ENCODE measurements at regions not wholly inside any gene's neighbourhood (a gene's known extent, or its start where the extent isn't known, plus 50 kb on each side); places are given as distances from the start of the nearest gene placed in this dataset.
"Not testable (repeated sequence)": the region's sequence is repeated elsewhere in the genome, so short reads cannot be mapped to it uniquely, and the experiment has no call there.

GRCh38 chr12:58703866-58704265, 216.4 kb downstream of the LRIG3 start:
- no peak for DNase-seq (ENCODE audit: low read depth in 1 of 2, low spot score in 1 of 2)
- TF ChIP-seq GABPA (IDR thresholded peaks at IDR 0.05; ENCODE audit: low read depth), result no peak
- TF ChIP-seq POLR2AphosphoS5 (IDR thresholded peaks at IDR 0.05; ENCODE audit: low read depth), result no peak
- TF ChIP-seq REST (IDR thresholded peaks at IDR 0.05; ENCODE audit: insufficient replicate concordance, low read depth), result no peak
- no peak for TF ChIP-seq SPI1 (IDR thresholded peaks at IDR 0.05; ENCODE audit: borderline replicate concordance, low read depth)
- TF ChIP-seq CTCF (IDR thresholded peaks at IDR 0.05; ENCODE audit: insufficient read depth, low read length), result no peak
- H3K27me3 ChIP-seq (ENCODE audit: insufficient read depth, poor library complexity, severe bottlenecking), result no peaks in the 10 kb centered on the region
- no peak overlapping the region for H3K4me3 ChIP-seq (replicated peaks; ENCODE audit: insufficient read depth, low read length)
- H3K27ac ChIP-seq (replicated peaks), result no peak overlapping the region

- not testable (repeated sequence) for H3K27me3 ChIP-seq (ENCODE audit: insufficient read depth, poor library complexity, severe bottlenecking); H3K4me3 ChIP-seq (replicated peaks; ENCODE audit: insufficient read depth, low read length); H3K27ac ChIP-seq (replicated peaks); DNase-seq (ENCODE audit: low read depth in 1 of 2, low spot score in 1 of 2)
Observed at GRCh38 chr12:58704770-58705169, 215.5 kb downstream of the LRIG3 start.

DNA sequence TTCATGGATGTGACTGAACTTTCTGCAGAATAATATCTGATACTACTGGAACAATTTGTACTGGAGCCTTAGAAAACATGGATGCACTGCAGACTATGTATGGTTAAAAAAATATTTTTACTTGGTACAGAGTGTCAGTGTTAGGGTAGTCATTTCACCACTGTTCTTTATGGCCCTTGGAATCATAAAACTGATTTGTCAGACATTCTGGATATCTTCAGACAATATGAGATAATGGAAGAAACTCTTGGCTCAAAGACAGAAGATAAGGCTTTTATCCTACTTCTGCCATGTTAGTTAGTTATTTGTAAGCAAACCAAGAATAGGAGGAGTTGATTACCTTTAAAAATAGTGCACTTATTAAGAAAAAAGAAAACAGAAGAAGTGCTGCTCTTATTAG, 209.4 kb downstream of the LRIG3 start:
- H3K27ac ChIP-seq (replicated peaks), result no peak overlapping the region
- TF ChIP-seq GABPA (IDR thresholded peaks at IDR 0.05; ENCODE audit: low read depth) (no peak), REST (IDR thresholded peaks at IDR 0.05; ENCODE audit: insufficient replicate concordance, low read depth) (no peak), POLR2AphosphoS5 (IDR thresholded peaks at IDR 0.05; ENCODE audit: low read depth) (no peak), SPI1 (IDR thresholded peaks at IDR 0.05; ENCODE audit: borderline replicate concordance, low read depth) (no peak), CTCF (IDR thresholded peaks at IDR 0.05; ENCODE audit: insufficient read depth, low read length) (no peak)
- no peak overlapping the region for H3K4me3 ChIP-seq (replicated peaks; ENCODE audit: insufficient read depth, low read length)
- no peaks in the 10 kb centered on the region for H3K27me3 ChIP-seq (ENCODE audit: insufficient read depth, poor library complexity, severe bottlenecking)
- DNase-seq (ENCODE audit: low read depth in 1 of 2, low spot score in 1 of 2), result no peak

GRCh38 chr12:58711974-58712373, 208.3 kb downstream of the LRIG3 start:
- DNase-seq (ENCODE audit: low read depth in 1 of 2, low spot score in 1 of 2), result no peak
- TF ChIP-seq GABPA (IDR thresholded peaks at IDR 0.05; ENCODE audit: low read depth), result no peak
- TF ChIP-seq SPI1 (IDR thresholded peaks at IDR 0.05; ENCODE audit: borderline replicate concordance, low read depth), result no peak
- TF ChIP-seq REST (IDR thresholded peaks at IDR 0.05; ENCODE audit: insufficient replicate concordance, low read depth), result no peak
- TF ChIP-seq POLR2AphosphoS5 (IDR thresholded peaks at IDR 0.05; ENCODE audit: low read depth), result no peak
- H3K27ac ChIP-seq (replicated peaks), result no peak overlapping the region

More at GRCh38 chr12:58711974-58712373, 208.3 kb downstream of the LRIG3 start:
- Histone ChIP-seq H3K4me3 (replicated peaks; ENCODE audit: insufficient read depth, low read length) (no peak overlapping the region), H3K27me3 (ENCODE audit: insufficient read depth, poor library complexity, severe bottlenecking) (no peaks in the 10 kb centered on the region)

Measured in HL-60 (cell line).